WTC11 (cell line): ENCODE measurements at regions not wholly inside any gene's neighbourhood (a gene's known extent, or its start where the extent isn't known, plus 50 kb on each side); places are given as distances from the start of the nearest gene placed in this dataset.

Experiments
- CTCF ChIP-seq: fragments of 200-600 bp; IDR thresholded peaks from 2 replicates; pipeline ENCODE4 v1.8.0; 2022; ENCODE audit warnings: antibody characterized with exemption
- E2F4 ChIP-seq: sonication (generic); formaldehyde crosslinking; IDR thresholded peaks from 2 replicates; pipeline ENCODE4 v1.8.1; 2022; ENCODE audit warnings: low read depth, mild to moderate bottlenecking, moderate library complexity, missing genetic modification reagents, borderline replicate concordance
- MAX ChIP-seq: sonication (generic); formaldehyde crosslinking; IDR thresholded peaks from 2 replicates; pipeline ENCODE4 v1.8.0; 2022; ENCODE audit warnings: mild to moderate bottlenecking, missing genetic modification reagents
- SMAD4 ChIP-seq: sonication (generic); formaldehyde crosslinking; IDR thresholded peaks from 2 replicates; pipeline ENCODE4 v1.8.0; 2022; ENCODE audit warnings: mild to moderate bottlenecking, missing genetic modification reagents
- USF2 ChIP-seq: sonication (generic); formaldehyde crosslinking; IDR thresholded peaks from 2 replicates; pipeline ENCODE4 v1.8.1; 2023; ENCODE audit warnings: mild to moderate bottlenecking, missing genetic modification reagents, moderate library complexity

- TF ChIP-seq CTCF (no peak), E2F4 (CRISPR knock-in tag) (no peak), USF2 (no peak), SMAD4 (CRISPR knock-in tag) (no peak), MAX (CRISPR knock-in tag) (no peak)
Observed at GRCh38 chr16:64656471-64656870, 465.4 kb downstream of the CDH11 start.
